NCI-H1694 (cell line): ENCODE measurements at regions not wholly inside any gene's neighbourhood (a gene's known extent, or its start where the extent isn't known, plus 50 kb on each side); places are given as distances from the start of the nearest gene placed in this dataset.
A peak's percentile ranks its signal among the peaks of the same experiment; 100 is the strongest.

Experiments
- DNase-seq: peaks from one replicate; lab custom pipeline; 2025; lab: John Stamatoyannopoulos, UW

DNA sequence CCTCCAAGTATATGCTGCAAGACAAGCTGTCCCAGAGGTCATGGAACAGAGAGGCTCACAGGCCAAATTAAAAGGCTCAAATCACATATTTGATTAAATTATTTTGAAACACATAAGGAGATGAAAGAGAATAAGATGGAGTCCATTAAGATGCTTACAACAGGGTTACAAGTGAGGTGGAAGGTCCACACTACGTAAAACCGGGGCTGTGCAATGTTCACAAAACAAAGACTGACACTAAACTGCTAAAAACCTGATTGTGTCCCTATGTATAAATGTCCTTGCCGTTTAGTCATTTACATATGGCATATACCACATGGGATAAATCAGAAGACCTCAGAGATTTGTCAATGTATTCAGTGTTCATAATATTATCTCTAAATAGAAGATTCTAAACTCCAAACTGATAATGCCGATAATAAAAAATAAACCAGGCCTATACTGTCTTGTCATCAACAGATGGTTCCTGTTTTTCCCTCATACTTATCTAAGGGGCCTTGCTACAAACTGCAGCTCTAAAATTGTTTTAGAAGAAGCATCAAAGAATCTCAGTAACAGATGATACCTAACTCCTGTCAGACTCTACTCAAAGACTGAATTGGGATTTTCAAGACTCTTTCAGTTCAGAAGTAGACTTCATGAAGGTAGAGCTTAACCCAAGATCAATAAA, 51.8 kb upstream of the RIPOR2 start:
- DNase-seq: no peak

- DNase-seq: no peak
Observed at GRCh38 chr6:24988562-24988961, 52.8 kb upstream of the RIPOR2 start.

DNA sequence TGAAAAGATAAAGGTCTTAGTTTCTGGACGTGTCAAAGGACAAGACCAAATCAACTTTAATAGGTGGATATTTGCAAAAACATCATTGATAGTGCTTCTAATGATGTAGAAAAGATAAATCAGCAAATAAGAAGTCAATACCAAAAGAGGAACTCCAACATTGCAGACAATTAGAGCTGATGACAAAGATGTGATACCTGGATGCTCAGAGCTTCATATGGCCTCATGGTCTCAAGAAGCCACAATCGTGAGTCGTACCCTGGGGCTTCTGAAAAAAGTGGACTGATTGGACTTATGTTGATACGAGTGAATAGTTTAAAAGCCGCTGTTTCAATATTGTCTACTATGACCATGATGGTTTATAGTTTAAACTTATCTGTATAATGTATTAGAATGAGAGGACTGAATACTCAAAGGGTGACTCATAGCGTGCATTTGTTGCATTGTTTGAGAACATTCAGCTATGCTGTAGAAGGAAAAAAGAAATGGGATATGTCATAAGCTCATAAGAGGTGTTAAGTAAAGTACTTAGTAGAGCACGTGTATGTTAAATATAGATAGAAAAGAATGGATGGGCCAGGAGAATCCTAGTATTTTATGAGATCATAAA, 54.6 kb upstream of the RIPOR2 start:
- DNase-seq: no peak

GRCh38 chr6:24990944-24991809, 55.4 kb upstream of the RIPOR2 start:
- DNase-seq: no peak

GRCh38 chr6:24991810-24992467, 56.2 kb upstream of the RIPOR2 start:
- DNase-seq: peak; percentile 57

DNA sequence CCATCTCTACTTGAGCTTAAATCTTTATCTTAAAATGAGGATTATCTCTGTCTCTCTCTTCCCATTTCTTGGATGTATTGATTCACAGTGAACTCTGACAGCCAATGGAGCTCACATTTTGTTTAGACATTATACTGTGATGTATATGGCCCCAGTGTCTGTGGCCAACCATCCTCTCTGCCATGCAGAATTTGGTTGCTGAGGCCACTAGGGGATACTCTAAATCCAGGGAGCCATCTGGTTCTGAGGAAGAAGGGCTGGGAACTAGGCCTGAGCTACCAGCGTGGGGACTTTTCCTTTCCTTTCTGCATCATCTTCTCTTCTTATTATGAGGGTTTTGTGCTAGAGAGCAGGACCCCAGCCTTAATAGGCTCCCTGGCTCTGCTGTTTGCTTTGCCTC, 59.1 kb upstream of the RIPOR2 start:
- DNase-seq: no peak

DNA sequence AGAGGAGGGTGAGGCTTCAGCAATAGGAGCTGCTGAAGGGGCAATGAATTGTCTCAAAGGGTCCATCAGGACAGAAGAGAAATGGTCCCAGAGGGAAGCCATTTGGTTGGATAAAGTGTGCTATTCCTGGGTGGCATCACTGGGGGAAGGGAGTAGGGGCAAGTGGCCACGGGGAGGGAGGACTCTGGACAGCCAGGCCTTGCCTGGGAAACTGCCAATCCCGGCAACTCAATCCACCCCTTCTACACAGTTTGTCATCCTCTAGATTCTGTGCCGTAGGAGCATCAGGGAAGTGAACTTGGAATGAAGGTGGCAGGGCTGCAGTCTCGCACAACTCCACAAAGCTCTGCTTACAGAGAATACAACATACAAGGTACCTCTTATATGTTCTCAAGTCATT, 59.5 kb upstream of the RIPOR2 start:
- DNase-seq: no peak

DNA sequence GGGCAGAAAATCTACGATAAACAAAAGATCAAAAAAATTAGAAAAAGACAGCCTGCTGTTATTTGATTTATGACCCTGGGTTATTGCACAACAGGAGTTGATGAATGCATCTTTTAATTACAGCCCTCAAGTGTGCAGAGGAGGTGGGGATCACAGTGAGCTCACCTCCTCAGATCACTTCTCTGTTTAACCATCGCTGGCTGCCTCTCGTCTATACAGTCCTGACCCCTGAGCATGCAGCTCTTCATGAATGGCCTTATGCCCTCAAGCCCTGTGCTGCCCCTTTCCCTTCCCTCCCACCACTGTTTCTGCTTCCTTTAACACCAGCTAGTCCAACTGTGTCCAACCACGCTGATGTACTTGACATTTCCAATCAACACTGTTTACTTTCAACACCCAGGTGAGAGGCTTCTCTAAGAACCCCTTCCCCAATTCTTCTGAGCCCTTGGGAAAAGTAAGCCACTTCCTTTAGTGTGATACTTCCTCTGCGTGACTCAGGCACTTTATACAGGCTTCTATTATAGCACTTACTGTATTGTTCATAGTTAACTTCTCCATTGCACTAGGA, 60.6 kb upstream of the RIPOR2 start:
- DNase-seq: no peak

GRCh38 chr6:24997231-24997630, 61.5 kb upstream of the RIPOR2 start:
- no peak for DNase-seq

- no peak for DNase-seq
Observed at GRCh38 chr6:24997905-24998304, 62.1 kb upstream of the RIPOR2 start.

GRCh38 chr6:25002326-25003091, 66.7 kb upstream of the RIPOR2 start:
- DNase-seq: no peak

DNA sequence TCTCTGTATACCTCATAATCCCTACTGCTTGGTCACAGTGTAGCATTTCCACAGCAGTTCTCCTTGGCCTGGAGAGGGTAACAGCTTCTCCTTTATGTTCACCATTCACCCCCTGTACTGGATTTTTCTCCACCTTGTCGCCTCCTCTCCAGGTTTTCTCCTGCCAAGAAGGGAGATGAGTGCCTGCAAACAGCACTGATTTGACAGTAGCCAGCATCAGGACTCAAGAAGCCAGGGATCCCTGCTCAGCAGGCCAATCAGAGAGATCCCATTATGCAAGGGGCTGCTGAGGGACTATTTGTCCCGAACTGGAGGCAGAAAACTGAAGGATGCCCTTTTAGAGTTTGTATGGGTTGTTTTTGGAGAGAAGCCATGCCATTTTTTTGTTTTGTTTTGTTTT, 68.6 kb upstream of the RIPOR2 start:
- DNase-seq: no peak

DNA sequence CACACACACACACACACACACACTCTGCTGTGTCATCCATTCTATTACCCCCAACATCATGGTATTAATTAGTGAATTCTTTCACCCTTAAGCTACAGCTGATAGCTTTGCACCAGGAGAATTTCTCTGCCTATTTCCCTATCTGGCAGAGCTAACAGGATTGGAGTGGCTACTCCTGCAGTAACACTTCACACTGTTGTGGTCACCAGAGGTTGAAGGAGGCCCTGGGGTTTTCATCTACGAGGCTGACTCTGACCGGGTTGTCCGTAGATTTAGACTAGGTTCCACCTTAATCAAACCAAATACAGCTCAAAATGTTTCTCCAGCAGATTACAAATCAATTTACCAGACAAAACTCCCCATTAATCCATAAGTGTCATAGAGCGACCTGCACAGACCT, 69.2 kb upstream of the RIPOR2 start:
- DNase-seq: no peak

GRCh38 chr6:25006075-25006474, 70.3 kb upstream of the RIPOR2 start:
- no peak for DNase-seq

DNA sequence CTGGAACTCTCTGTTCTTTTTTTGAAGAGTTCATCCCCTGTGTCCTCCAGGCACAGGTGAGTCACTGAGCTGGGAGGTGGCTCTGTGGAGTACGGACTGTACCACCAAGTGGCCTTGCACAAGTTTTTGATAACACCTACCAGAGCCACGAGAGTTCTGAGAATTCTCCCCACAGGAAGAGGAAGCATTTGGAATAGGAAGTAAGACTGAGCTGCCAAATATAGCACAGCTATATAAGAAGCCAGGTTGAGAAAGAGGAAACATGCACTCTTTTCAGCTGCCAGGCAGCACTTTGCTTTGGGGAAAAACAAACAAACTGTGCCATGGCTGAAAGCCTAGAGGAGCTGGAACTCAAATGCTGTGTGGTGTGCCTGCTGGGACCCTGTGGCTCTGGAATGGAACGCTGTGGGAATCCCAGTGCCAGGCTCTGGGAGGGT, 70.8 kb upstream of the RIPOR2 start:
- no peak for DNase-seq

DNA sequence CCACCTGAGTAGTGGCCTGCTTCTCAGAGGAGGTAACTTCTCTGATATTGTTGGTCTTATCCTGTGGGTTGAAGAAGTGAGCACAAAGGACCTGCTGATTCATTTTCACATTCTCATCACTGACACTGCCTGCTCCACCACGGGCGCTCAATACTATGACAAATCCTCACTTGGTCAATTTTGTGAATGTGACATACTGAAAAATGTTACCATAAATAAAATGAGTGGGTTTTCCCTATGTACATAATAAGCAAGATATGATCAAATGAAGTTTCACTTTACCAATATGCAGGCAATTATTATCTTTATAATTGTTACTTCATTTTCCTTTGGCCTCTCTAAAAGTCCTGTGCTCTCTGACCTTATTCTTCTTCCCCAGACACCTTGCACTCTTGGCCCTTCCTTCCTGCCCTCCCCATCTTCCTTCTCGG, 71.5 kb upstream of the RIPOR2 start:
- no peak for DNase-seq

GRCh38 chr6:25008707-25009392, 73.1 kb upstream of the RIPOR2 start:
- no peak for DNase-seq

DNA sequence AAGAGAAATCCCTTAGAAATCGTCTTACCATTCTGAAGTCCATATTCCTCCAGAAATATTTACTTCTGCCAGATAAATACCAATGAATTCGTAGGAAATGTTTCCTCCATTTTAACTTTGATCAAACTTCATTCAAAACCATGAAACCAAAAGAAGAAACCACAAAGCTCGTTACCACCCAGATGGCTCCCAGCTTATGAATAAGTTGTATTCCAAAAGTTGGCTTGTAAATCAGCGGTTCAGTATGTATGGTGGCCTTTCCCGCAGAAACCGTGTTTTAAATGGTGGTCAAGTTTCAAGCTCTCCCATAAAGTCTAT, 73.6 kb upstream of the RIPOR2 start:
- no peak for DNase-seq

GRCh38 chr6:25010176-25010575, 74.4 kb upstream of the RIPOR2 start:
- DNase-seq: no peak

DNA sequence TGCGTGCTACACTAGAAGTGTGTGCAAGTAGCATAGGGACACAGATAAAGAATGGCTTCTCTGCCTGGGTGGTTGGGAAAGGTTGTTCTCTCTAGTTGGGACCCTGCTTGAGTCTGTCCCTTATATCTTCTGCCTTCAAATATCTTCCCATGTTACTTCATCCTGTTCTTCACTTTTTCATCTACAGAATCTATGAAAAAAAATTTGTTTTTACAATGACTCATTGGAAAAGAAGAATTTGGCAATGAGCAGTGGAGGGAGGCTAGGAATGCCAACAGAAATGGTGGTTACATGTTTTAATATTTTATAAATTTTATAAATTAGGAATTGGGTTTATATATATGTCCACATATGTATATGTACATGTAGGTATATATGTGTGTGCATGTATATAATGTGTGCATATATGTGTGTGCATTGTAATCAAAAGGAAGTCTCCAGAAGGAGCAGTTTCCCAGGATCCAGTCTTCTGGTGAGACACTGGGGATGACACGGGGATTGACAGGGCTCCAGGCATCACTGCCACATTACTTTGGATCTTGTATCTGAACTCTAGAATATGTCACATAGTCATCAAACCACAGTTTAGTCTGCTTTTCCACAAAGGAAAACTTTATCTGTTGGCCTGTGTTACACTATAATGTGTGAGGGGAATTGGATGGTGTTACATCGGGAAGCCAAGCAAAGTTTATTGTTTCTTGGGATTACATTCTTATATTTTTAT, 75.3 kb upstream of the RIPOR2 start:
- DNase-seq: no peak
